ENCODE measurements at regions not wholly inside any gene's neighbourhood (a gene's known extent, or its start where the extent isn't known, plus 50 kb on each side); places are given as distances from the start of the nearest gene placed in this dataset.

GRCh38 chr10:43965033-43965917 lies 316.6 kb upstream of the ZNF32 start:
- no peak for DNase-seq

GRCh38 chr10:43964486-43964885 lies 315.8 kb upstream of the ZNF32 start:
- no peak for DNase-seq

- DNase-seq: no peak
Measured at GRCh38 chr10:43963793-43964425, 315.2 kb upstream of the ZNF32 start.

- DNase-seq: no peak
Measured at GRCh38 chr10:43963379-43963778, 314.7 kb upstream of the ZNF32 start.

- DNase-seq: no peak
Measured at GRCh38 chr10:43962346-43963191, 313.9 kb upstream of the ZNF32 start.

GRCh38 chr10:43961523-43962345 lies 313.1 kb upstream of the ZNF32 start:
- no peak for DNase-seq

- no peak for DNase-seq
Measured at GRCh38 chr10:43960981-43961380, 312.3 kb upstream of the ZNF32 start.

- no peak for DNase-seq
Measured at GRCh38 chr10:43960477-43960876, 311.8 kb upstream of the ZNF32 start.

GRCh38 chr10:43960135-43960415 lies 311.4 kb upstream of the ZNF32 start:
- no peak for DNase-seq

- no peak for DNase-seq
Measured at GRCh38 chr10:43959364-43960134, 310.9 kb upstream of the ZNF32 start.

GRCh38 chr10:43958964-43959363 lies 310.3 kb upstream of the ZNF32 start:
- DNase-seq: no peak

GRCh38 chr10:43958071-43958432 lies 309.4 kb upstream of the ZNF32 start:
- no peak for DNase-seq

GRCh38 chr10:43957267-43958070 lies 308.8 kb upstream of the ZNF32 start:
- no peak for DNase-seq

GRCh38 chr10:43955978-43956377 lies 307.3 kb upstream of the ZNF32 start:
- no peak for DNase-seq

- DNase-seq: no peak
Measured at GRCh38 chr10:43955002-43955596, 306.4 kb upstream of the ZNF32 start.

GRCh38 chr10:43953672-43954071 lies 305.0 kb upstream of the ZNF32 start:
- no peak for DNase-seq

GRCh38 chr10:43952760-43953159 lies 304.1 kb upstream of the ZNF32 start:
- no peak for DNase-seq

- DNase-seq: no peak
Measured at GRCh38 chr10:43949351-43949750, 300.7 kb upstream of the ZNF32 start.

GRCh38 chr10:43946445-43946844 lies 297.8 kb upstream of the ZNF32 start:
- DNase-seq: no peak

- DNase-seq: no peak
Measured at GRCh38 chr10:43945908-43946307, 297.2 kb upstream of the ZNF32 start.
